NCI-H82 treated with DMSO at 0.1 percent for 48 hours (cell line): ENCODE measurements at regions not wholly inside any gene's neighbourhood (a gene's known extent, or its start where the extent isn't known, plus 50 kb on each side); places are given as distances from the start of the nearest gene placed in this dataset.

Source experiments
- DNase-seq: peaks from one replicate; lab custom pipeline; 2025; ENCODE audit not compliant: unreplicated experiment; lab: John Stamatoyannopoulos, UW

- DNase-seq, result no peak
These were observed 86.5 kb upstream of the OLFM3 start for GRCh38 chr1:102083192-102083591.

DNA sequence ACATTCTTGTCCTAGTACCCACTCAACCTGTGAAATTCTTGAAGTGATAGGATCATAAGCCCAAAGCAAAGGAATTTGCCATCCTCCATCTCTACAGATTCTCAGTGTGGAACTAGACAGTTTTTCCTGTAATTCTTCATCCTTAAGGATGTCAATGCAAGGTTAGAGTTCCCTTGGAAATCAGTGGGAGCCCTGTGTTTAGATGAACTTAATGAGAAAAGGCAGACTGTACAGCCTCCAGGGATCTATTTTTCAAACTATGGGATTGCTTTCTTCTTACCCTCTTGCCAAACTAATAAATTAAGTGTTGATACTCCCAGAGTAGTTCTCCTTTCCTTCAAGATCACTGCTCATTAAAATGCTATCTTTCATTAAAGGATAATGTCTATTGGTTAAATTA is 78.1 kb upstream of the OLFM3 start:
- no peak for DNase-seq

GRCh38 chr1:102071451-102071850 is 74.7 kb upstream of the OLFM3 start:
- no peak for DNase-seq

- DNase-seq, result no peak
These were observed 53.8 kb upstream of the OLFM3 start for GRCh38 chr1:102050556-102050955.

GRCh38 chr1:102047724-102048123 is 51.0 kb upstream of the OLFM3 start:
- no peak for DNase-seq
